Thyroid gland (tissue), 4 donors: ENCODE measurements at regions not wholly inside any gene's neighbourhood (a gene's known extent, or its start where the extent isn't known, plus 50 kb on each side); places are given as distances from the start of the nearest gene placed in this dataset.

ENCODE experiments used
- CTCF ChIP-seq, 6 experiments: fragments of 200-600 bp in 3 of 6; fragments of 450-650 bp in 3 of 6; sonication (generic) in 3 of 6; IDR thresholded peaks; one replicate each; pipeline ENCODE4 v1.5.1; 2016 to 2019; ENCODE audit warnings: antibody characterized with exemption in 6 of 6, mild to moderate bottlenecking in 2 of 6, inconsistent platforms in 1 of 6, moderate library complexity in 1 of 6
- POLR2A ChIP-seq, 2 donors: fragments of 450-650 bp; IDR thresholded peaks; one replicate each; pipeline ENCODE4 v1.6.1; 2017; ENCODE audit warnings: antibody characterized with exemption in 2 of 2, mild to moderate bottlenecking in 2 of 2, moderate library complexity in 1 of 2

- TF ChIP-seq CTCF (IDR thresholded peaks at IDR 0.05), result no peak
- no peak for TF ChIP-seq POLR2A (IDR thresholded peaks at IDR 0.05)
Measured at GRCh38 chr5:112525217-112525616, 106.1 kb upstream of the EPB41L4A start.
